Peyer's patch (tissue), 4 donors: ENCODE measurements at regions not wholly inside any gene's neighbourhood (a gene's known extent, or its start where the extent isn't known, plus 50 kb on each side); places are given as distances from the start of the nearest gene placed in this dataset.

Source experiments
- DNase-seq, 3 donors: peaks; one replicate each; pipeline ENCODE4 v3.0.0-alpha.2; 2017 to 2019
- H3K27ac ChIP-seq, 4 donors: fragments of 200-600 bp; sonication (generic); one replicate each; pipeline ENCODE4 v1.5.1; 2016 to 2019
- H3K27me3 ChIP-seq, 2 donors: fragments of 200-600 bp; sonication (generic); one replicate each; pipeline ENCODE4 v1.5.1; 2019
- H3K36me3 ChIP-seq, 3 donors: fragments of 200-600 bp; sonication (generic); one replicate each; pipeline ENCODE4 v1.5.1; 2016 to 2019
- H3K4me1 ChIP-seq, 4 donors: fragments of 200-600 bp; sonication (generic); one replicate each; pipeline ENCODE4 v1.5.1; 2016 to 2019
- H3K4me3 ChIP-seq, 4 donors: fragments of 200-600 bp; sonication (generic); 1 replicate in 3 of 4; 2 replicates in 1 of 4; pipeline ENCODE4 v1.5.1; 2016 to 2019; ENCODE audit warnings: mild to moderate bottlenecking in 1 of 4
- H3K9me3 ChIP-seq, 4 donors: fragments of 200-600 bp; sonication (generic); one replicate each; pipeline ENCODE4 v1.5.1; 2016 to 2019; ENCODE audit warnings: mild to moderate bottlenecking in 1 of 4
- CTCF ChIP-seq, 6 experiments: fragments of 450-650 bp in 4 of 6; fragments of 200-600 bp in 2 of 6; sonication (generic) in 1 of 6; IDR thresholded peaks; one replicate each; pipeline ENCODE4 v1.5.1; 2017 to 2019; ENCODE audit warnings: antibody characterized with exemption in 6 of 6, mild to moderate bottlenecking in 3 of 6, moderate library complexity in 1 of 6
- POLR2A ChIP-seq, 2 donors: fragments of 450-650 bp; IDR thresholded peaks; one replicate each; pipeline ENCODE4 v1.5.1; 2017; ENCODE audit warnings: antibody characterized with exemption in 2 of 2, mild to moderate bottlenecking in 2 of 2, moderate library complexity in 2 of 2

DNA sequence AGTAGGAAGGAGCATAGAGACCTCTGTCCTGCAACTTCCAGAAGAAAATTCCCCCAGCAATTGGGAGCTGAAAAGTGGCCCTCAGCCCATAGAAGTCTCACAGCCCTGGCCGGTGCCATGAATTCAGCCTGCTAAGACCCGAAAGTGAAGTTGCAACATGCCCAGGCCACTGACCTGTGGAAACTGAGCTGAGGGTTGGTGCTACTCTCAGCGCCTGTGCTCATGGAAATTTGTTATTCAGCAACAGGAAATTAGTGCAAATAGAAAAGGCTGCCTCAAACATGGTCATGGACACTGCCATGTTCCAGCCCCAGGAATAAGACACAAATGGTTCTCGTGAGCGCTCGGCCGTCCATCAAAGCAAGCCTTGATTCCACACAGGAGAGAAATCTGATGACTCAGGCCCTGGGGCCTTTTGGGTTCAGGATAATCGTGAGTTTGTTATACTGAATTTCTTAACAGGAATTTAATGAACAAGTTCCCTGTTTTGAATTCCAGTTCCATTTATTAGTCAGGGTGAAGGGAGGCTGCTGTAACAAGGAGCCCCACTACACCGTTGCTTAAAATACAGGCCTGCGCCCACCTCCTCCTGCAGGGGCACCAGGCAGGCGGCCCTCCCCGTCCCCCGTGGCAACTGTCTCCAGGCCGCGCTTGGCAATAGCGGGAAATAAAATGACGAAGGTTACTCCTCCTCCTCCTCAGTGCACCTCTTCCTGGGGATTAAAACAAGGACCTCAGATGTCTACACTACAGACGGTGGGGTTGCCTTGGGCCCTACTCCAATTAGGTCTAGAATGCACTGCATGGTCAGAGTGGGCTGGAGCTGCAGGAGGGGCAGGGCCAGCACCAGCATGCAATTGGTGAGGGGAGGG, 152.9 kb downstream of the ERMARD start:
- Histone ChIP-seq H3K4me3 (no peak overlapping the region), H3K36me3 (no peaks in the 10 kb centered on the region), H3K4me1 (no peaks in the 10 kb centered on the region), H3K9me3 (no peaks in the 10 kb centered on the region), H3K27ac (no peak overlapping the region), H3K27me3 (no peaks in the 10 kb centered on the region)
- TF ChIP-seq CTCF (IDR thresholded peaks at IDR 0.05) (no peak), POLR2A (IDR thresholded peaks at IDR 0.05) (no peak)
- no peak for DNase-seq

DNA sequence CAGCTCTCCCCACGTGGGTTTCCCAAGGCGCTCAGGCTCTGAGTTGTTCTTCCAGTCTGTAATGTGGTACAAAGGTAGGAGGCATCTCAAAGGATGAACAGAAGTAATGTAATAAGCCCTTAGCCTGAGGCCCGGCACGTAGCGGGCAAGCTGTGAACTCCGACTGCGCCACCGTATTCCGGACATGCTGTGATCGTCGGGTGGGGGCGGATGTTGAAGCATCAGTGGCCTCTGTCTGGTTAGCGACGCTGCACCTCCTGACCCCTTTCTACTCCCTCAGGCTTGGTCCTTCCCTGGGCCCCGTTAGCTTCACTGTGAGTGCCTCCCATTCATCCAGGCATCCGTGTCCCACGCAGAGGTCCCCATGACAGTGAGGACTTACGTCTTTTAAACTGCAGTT, 151.7 kb downstream of the ERMARD start:
- TF ChIP-seq POLR2A (IDR thresholded peaks at IDR 0.05), result no peak
- no peak for TF ChIP-seq CTCF (IDR thresholded peaks at IDR 0.05)
- Histone ChIP-seq H3K4me3 (no peak overlapping the region), H3K27me3 (no peaks in the 10 kb centered on the region), H3K9me3 (no peaks in the 10 kb centered on the region), H3K36me3 (no peaks in the 10 kb centered on the region), H3K27ac (no peak overlapping the region), H3K4me1 (no peaks in the 10 kb centered on the region)
- DNase-seq, result no peak

GRCh38 chr6:169902604-169903003, 151.2 kb downstream of the ERMARD start:
- no peak for DNase-seq
- Histone ChIP-seq H3K4me1 (no peaks in the 10 kb centered on the region), H3K27me3 (no peaks in the 10 kb centered on the region), H3K9me3 (no peaks in the 10 kb centered on the region), H3K27ac (no peak overlapping the region), H3K36me3 (no peaks in the 10 kb centered on the region), H3K4me3 (no peak overlapping the region)
- TF ChIP-seq POLR2A (IDR thresholded peaks at IDR 0.05) (no peak), CTCF (IDR thresholded peaks at IDR 0.05) (no peak)

DNA sequence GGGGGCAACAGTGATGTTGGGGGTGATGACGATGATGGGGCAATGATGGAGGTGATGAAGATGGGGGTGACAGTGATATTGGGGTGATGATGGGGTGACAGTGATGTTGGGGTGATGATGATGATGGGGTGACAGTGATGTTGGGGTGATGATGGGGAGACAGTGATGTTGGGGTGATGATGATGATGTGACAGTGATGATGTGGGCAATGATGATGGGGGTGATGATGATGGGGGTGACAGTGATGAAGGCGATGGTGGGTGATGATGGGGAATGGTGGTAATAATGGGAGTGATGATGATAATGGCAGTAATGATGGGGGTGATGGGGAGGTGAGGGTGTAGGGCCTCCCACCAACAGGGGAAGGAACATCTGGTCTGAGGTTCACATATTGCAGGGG, 150.6 kb downstream of the ERMARD start:
- DNase-seq, result no peak

DNA sequence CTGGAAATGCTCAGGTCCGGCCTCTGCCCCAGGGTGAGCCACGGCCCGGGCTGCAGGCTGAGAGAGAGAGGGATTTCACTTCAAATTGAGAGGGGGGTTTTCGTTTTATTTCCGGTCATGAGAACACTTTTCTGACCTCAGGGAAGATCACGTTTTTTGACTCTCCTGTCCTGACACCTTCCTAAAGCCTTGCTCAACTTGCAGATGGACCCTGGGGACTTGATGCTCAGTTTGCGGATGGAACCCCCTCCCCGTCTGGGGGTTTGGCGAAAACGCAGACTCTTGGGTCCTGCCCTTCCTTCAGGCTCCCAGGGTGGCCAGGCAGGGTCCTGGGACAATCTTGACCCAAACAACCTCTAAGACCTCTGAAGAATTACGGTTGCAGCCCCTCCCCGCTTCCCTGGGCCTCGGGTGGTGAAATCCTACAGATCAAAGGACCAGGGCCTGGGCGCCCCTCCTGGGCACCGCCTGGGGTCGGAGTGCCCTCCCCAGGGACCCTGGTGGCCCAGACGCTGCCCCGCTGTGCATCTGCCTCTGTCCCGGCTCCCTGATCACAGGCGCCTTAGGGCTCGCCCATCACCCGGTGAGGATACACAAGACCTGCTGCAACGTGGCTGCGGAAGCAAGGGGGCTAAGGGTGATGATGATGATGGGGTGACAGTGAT, 148.2 kb downstream of the ERMARD start:
- no peak for DNase-seq
- Histone ChIP-seq H3K27ac (no peak overlapping the region), H3K4me1 (no peaks in the 10 kb centered on the region), H3K36me3 (no peaks in the 10 kb centered on the region), H3K4me3 (no peak overlapping the region), H3K27me3 (no peaks in the 10 kb centered on the region), H3K9me3 (no peaks in the 10 kb centered on the region)
- TF ChIP-seq CTCF (IDR thresholded peaks at IDR 0.05) (no peak), POLR2A (IDR thresholded peaks at IDR 0.05) (no peak)

More for the DNA sequence above, 150.6 kb downstream of the ERMARD start:
- H3K36me3 ChIP-seq, result no peaks in the 10 kb centered on the region
- no peaks in the 10 kb centered on the region for H3K27me3 ChIP-seq
- H3K4me3 ChIP-seq, result no peak overlapping the region
- H3K27ac ChIP-seq, result no peak overlapping the region
- H3K9me3 ChIP-seq, result no peaks in the 10 kb centered on the region
- H3K4me1 ChIP-seq, result no peaks in the 10 kb centered on the region
- TF ChIP-seq POLR2A (IDR thresholded peaks at IDR 0.05), result no peak
- TF ChIP-seq CTCF (IDR thresholded peaks at IDR 0.05), result no peak
